A673 (cell line): ENCODE measurements at regions not wholly inside any gene's neighbourhood (a gene's known extent, or its start where the extent isn't known, plus 50 kb on each side); places are given as distances from the start of the nearest gene placed in this dataset.

Experiments used
- EZH2 ChIP-seq: fragments of 200-600 bp; sonication (generic); IDR thresholded peaks from 2 replicates; pipeline ENCODE4 v1.6.1; 2017; ENCODE audit warnings: borderline replicate concordance, low read depth, mild to moderate bottlenecking, mixed read lengths, antibody characterized with exemption, low read length; ENCODE audit not compliant: poor library complexity, severe bottlenecking
- TF ChIP-seq, protein P1 (sequence below): fragments of 300-800, 200-600 bp; sonication (generic); conservative IDR thresholded peaks from 2 replicates; pipeline ENCODE4 v1.5.1; 2017; ENCODE audit warnings: low read depth, mild to moderate bottlenecking, antibody characterized with exemption, low read length, moderate library complexity, mixed read lengths

DNA sequence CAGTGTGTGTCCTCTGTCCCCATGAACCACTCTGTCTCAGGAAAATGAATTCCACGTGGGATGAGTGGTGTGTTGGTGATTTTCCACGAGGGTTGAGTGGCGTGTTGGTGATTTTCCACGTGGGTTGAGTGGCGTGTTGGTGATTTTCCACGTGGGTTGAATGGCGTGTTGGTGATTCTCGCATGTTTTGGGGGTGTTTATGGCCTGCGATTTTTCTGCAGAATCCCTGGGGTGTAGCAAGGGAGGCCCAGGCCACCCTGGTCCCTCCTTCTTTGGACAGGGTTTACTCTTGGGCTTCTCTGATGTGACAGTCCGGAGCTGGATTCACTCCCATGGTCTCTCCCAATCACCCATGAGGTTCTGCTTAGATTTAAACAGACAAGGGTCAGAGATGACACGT lies 90.6 kb upstream of the FRMD1 start:
- TF ChIP-seq EZH2, result no peak
- TF ChIP-seq, protein P1, sequence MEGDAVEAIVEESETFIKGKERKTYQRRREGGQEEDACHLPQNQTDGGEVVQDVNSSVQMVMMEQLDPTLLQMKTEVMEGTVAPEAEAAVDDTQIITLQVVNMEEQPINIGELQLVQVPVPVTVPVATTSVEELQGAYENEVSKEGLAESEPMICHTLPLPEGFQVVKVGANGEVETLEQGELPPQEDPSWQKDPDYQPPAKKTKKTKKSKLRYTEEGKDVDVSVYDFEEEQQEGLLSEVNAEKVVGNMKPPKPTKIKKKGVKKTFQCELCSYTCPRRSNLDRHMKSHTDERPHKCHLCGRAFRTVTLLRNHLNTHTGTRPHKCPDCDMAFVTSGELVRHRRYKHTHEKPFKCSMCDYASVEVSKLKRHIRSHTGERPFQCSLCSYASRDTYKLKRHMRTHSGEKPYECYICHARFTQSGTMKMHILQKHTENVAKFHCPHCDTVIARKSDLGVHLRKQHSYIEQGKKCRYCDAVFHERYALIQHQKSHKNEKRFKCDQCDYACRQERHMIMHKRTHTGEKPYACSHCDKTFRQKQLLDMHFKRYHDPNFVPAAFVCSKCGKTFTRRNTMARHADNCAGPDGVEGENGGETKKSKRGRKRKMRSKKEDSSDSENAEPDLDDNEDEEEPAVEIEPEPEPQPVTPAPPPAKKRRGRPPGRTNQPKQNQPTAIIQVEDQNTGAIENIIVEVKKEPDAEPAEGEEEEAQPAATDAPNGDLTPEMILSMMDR, result no peak
